IPS-NIHi11 (cell line): ENCODE measurements at regions not wholly inside any gene's neighbourhood (a gene's known extent, or its start where the extent isn't known, plus 50 kb on each side); places are given as distances from the start of the nearest gene placed in this dataset.

Experiments
- DNase-seq: peaks from one replicate; pipeline ENCODE4 v3.0.0; 2012; ENCODE audit warnings: mixed read lengths, low spot score

DNA sequence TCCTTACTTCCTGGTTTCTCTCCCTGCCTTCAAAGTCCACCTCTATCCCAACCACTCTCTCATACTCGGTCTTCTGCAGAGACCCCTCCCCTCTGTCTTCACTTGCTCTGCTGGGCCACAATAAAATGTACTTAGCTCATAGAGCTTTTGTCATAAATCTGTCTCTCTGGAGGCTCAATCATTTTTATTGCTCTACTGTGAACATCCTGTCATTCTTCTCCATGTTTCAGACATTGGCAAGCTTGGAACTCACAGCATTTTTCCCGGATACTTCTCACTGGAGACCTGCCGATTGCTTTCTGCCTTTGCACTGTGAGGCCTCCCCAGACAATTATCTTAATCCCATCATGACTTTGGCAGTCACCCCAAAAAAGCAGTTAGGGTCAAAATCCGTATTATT lies 192.3 kb upstream of the ZMIZ1 start:
- no peak for DNase-seq

DNA sequence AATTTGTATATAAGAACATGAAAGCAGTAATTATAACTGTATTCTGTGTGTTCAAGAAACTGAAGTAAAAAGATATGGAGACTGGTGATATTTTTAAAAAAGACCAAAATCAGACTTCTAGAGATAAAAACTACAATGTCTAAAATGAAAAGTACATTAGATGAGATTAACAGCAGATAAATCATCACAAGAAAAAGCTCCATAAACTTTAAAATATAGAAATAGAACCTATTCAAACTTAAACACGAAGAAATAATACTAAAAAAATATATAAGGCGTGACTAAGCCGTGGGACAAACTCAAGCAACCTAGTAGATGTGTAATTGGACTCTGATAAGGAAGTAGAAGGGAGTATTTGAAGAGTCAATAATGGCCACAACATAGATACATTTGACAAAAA lies 189.1 kb upstream of the ZMIZ1 start:
- DNase-seq = no peak

GRCh38 chr10:78886129-78886528 lies 182.6 kb upstream of the ZMIZ1 start:
- DNase-seq = no peak

- no peak for DNase-seq
Observed at GRCh38 chr10:78889536-78890063, 179.2 kb upstream of the ZMIZ1 start.

DNA sequence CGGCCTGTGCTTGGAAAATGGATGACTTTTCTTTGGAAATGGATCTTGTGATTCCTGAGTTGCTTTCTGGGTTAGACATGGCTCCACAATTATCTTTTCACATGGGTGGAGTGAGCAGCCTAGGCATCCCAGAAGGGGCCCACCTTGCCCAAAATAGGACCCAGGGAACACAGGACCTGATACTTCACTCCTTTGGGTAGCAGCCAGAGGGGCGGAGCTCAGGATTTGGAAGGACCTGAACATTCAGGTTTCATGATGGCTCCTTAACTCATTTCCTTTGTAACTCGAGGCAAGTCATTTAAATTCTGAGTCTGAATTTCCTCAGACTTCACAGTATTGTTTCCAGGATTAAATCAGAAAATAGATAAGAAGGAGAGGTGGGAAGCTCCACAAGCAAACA lies 178.3 kb upstream of the ZMIZ1 start:
- no peak for DNase-seq

DNA sequence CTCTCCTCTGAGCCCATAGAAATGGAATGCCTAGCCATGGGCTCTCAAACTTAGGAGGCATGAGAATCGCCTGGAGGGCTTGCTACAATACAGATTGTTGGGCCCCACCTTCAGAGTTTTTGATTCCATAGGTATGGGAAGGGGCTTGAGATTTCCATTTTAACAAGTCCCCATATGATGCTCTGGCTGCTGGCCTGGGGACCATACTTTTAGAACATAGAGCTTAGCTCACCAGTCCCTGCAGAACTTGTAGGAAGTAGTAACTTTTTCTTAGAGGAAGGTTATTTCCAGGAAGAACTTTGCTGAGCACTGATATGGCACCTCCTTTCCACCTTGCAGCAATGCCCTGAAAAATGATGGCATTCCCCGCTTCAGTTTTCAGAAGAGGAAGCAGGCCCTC lies 177.0 kb upstream of the ZMIZ1 start:
- DNase-seq = no peak

- DNase-seq = no peak
Observed at GRCh38 chr10:78892338-78893176, 176.2 kb upstream of the ZMIZ1 start.

DNA sequence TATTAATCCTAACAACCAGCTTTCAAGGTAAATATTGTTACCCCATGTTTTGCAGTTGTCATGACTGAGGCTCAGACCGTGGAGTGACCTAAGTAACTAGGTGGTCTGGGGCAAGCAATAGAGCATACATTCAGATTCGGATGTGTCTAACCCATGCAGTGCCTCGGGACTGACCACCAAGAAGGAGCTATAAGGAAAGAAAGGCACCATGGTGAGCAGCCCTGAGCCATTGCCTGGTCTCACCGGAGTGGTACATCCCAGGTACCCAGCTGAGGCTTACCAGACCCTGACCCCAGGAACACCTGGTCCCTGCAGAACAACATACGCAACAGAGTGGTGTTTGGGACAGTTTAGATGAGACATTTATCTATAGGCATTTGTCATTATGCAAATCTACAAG lies 175.5 kb upstream of the ZMIZ1 start:
- no peak for DNase-seq

GRCh38 chr10:78894089-78894840 lies 174.5 kb upstream of the ZMIZ1 start:
- DNase-seq = no peak

DNA sequence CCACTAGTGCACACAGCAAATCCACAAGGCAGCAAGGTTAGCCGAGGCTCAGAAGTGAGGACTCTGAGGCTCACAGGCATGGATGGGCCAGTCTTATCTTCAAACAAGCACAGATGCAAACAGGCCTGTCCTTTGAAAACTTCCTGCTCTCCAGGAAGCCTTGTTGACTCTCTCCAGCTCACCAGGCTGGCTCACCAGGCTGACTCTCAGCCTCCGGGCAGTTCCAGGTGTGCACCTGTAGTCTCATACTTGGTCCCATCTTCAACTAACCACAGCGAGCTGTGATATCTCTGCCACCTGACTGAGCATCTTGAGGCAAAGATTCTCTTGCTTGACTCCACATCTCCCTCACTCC lies 173.9 kb upstream of the ZMIZ1 start:
- DNase-seq = no peak

GRCh38 chr10:78895469-78895868 lies 173.3 kb upstream of the ZMIZ1 start:
- DNase-seq = no peak

- no peak for DNase-seq
Observed at GRCh38 chr10:78896159-78896928, 172.4 kb upstream of the ZMIZ1 start.

GRCh38 chr10:78898341-78899097 lies 170.2 kb upstream of the ZMIZ1 start:
- DNase-seq = no peak

- DNase-seq = no peak
Observed at GRCh38 chr10:78899098-78899754, 169.5 kb upstream of the ZMIZ1 start.

GRCh38 chr10:78899996-78900714 lies 168.6 kb upstream of the ZMIZ1 start:
- no peak for DNase-seq

DNA sequence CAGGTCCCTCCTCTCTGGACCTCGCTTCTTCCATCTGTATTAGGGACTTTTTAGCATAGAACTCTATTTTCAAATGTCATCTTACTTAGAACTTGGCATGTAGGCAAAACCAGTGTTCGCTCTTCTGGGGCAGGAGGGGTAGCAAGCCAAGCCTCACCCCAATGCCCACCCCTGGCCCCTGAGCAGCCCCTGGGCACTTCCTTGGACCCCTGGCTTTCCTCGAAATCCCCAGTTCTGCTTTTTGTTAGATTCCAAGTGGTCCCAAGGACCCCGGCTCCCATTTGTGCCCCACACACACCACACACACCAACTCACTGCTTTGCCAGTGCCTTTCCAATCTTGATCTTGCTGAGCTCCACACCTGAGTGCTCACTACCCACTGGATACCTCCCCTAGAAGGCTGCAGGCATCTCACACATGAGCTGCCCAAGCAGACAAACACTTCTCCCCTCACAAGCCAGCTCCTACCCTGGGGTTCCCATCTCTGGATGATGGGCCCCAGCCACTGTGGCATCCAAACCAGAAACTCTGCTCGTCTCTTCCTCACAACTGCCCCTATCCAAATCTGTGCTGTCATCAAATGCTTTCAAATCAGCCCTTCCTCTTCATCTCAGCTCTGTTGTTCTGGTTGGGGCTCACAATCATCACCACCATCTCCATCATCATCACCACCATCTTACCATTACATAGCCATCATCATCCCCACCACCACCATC lies 167.9 kb upstream of the ZMIZ1 start:
- no peak for DNase-seq

DNA sequence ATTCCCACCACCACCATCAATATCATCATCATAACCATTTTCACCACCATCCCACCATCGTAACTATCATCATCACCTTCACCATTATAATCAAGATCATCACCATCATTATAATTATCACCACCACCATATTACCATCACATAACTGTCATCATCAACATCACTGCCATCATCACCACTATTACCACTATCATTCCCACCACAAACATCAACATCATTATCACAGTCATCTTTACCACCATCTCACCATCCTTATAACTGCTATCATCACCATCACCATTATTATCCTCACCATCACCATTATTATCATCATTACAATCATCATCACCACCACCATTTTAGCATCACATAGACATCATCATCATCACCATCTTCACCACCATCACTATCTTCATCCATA lies 167.1 kb upstream of the ZMIZ1 start:
- DNase-seq = no peak

DNA sequence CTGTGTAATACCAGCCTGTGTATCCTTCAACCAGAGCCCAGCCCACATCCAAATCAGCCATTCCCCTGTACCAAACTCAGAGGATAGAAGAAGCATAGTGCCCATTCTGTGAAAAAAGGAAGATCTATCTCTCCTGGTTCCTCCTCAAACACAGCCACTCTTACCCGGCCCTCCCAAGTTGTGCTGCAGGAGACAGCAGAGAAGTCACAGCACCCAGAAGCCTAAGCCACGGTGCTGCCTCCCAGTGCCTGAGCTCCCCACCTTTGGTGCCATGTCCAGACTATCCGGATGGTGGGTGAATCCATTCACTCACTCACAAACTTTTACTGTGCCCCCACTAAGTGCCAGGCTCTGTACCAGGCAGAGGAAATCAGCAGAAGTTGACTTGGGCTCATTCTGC lies 166.0 kb upstream of the ZMIZ1 start:
- DNase-seq = no peak

- DNase-seq = no peak
Observed at GRCh38 chr10:78903341-78903940, 165.3 kb upstream of the ZMIZ1 start.

DNA sequence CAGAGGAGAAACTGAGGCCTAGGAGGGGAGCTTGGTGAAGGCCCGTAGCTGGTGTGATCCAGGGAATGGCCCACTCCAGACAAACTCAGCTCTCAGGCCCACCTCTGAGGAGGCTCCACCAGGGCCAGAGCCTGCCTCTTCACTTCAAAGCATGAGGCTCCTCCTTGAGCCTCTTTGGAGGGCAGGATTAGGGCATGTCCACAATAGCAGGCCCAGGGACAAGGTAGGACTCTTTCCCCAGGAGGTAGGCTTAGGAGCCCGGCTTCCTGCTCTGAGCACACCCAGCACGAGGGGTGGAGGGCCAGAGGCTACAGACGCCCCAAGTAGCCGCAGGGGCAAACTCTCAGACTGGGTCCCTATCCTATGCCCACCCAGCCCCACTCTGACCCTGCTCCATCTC lies 164.6 kb upstream of the ZMIZ1 start:
- no peak for DNase-seq
